CD4-positive, alpha-beta T cell (primary cell): ENCODE measurements at regions not wholly inside any gene's neighbourhood (a gene's known extent, or its start where the extent isn't known, plus 50 kb on each side); places are given as distances from the start of the nearest gene placed in this dataset.

Experiments used
- ATAC-seq: fragments of 200-7000 bp; cut with Tn5 transposase; one replicate; pipeline ENCODE4 v1.10.0; 2022; ENCODE audit warnings: mild to moderate bottlenecking; ENCODE audit not compliant: poor library complexity
- CTCF ChIA-PET: fragments of 350-600 bp; sonication (Branson Sonifier 250); formaldehyde crosslinking; loops from one replicate; lab custom pipeline; 2021; ENCODE audit warnings: antibody characterized with exemption, inconsistent platforms; lab: Charles Lee
- POLR2A ChIA-PET: fragments of 350-600 bp; sonication (Branson Sonifier 250); formaldehyde crosslinking; loops from one replicate; lab custom pipeline; 2021; ENCODE audit warnings: antibody characterized with exemption, inconsistent platforms; lab: Charles Lee
- DNase-seq, 14 experiments: peaks; one replicate each; pipeline ENCODE4 v3.0.0-alpha.2; 2013 to 2020; ENCODE audit warnings: mixed read lengths in 2 of 14
- H3K27ac ChIP-seq, 2 donors: one replicate each; pipeline versions ENCODE4 v1.5.1 to v1.7.0; 2013; ENCODE audit warnings: low read length in 2 of 2, low read depth in 1 of 2, mild to moderate bottlenecking in 1 of 2
- H3K27me3 ChIP-seq, 2 experiments: 1 replicate in 1 of 2; 2 replicates in 1 of 2; pipeline versions ENCODE4 v1.6.1 to v1.7.0; 2013; ENCODE audit warnings: low read length in 2 of 2, control low read depth in 1 of 2, mild to moderate bottlenecking in 1 of 2, moderate library complexity in 1 of 2; ENCODE audit not compliant: insufficient read depth in 2 of 2, control insufficient read depth in 1 of 2
- H3K36me3 ChIP-seq: one replicate; pipeline ENCODE4 v1.6.1; 2013; ENCODE audit warnings: low read length, control low read depth; ENCODE audit not compliant: insufficient read depth
- H3K4me1 ChIP-seq: one replicate; pipeline ENCODE4 v1.6.1; 2013; ENCODE audit warnings: low read length, control low read depth; ENCODE audit not compliant: insufficient read depth
- H3K4me3 ChIP-seq: one replicate; pipeline ENCODE4 v1.5.1; 2013; ENCODE audit warnings: mild to moderate bottlenecking, low read length, moderate library complexity
- H3K9me3 ChIP-seq, 2 experiments: 1 replicate in 1 of 2; 2 replicates in 1 of 2; pipeline versions ENCODE4 v1.6.1 to v1.7.0; 2013; ENCODE audit warnings: low read length in 2 of 2, mild to moderate bottlenecking in 2 of 2, control low read depth in 1 of 2, moderate library complexity in 1 of 2; ENCODE audit not compliant: control insufficient read depth in 1 of 2, insufficient read depth in 1 of 2
- H3K27ac Mint-ChIP-seq: one replicate; pipeline ENCODE4 v1.8.0; 2020; ENCODE audit warnings: mixed read lengths
- H3K27me3 Mint-ChIP-seq: one replicate; pipeline ENCODE4 v1.8.0; 2021; ENCODE audit warnings: mixed read lengths
- H3K36me3 Mint-ChIP-seq: one replicate; pipeline ENCODE4 v1.8.0; 2021; ENCODE audit warnings: low read depth, mixed read lengths
- H3K4me1 Mint-ChIP-seq: one replicate; pipeline ENCODE4 v1.8.0; 2021; ENCODE audit warnings: low read depth, mixed read lengths
- H3K4me3 Mint-ChIP-seq: one replicate; pipeline ENCODE4 v1.8.0; 2020; ENCODE audit warnings: mild to moderate bottlenecking, mixed read lengths
- H3K9me3 Mint-ChIP-seq: one replicate; pipeline ENCODE4 v1.8.0; 2020; ENCODE audit warnings: mixed read lengths
- intact Hi-C, 2 experiments: fragments of 100-400 bp; cut with DNase I in 1 of 2; cut with micrococcal nuclease in 1 of 2; formaldehyde crosslinking; loops; one replicate each; pipeline versions ENCODE4 v1.15.1 to v1.9.0; 2023 to 2025; cut with DNase I, micrococcal nuclease
- TF ChIP-seq, protein P1 (sequence below): fragments of 200-600 bp; IDR thresholded peaks from one replicate; pipeline ENCODE4 v1.8.0; 2022; ENCODE audit warnings: antibody characterized with exemption, mild to moderate bottlenecking

DNA sequence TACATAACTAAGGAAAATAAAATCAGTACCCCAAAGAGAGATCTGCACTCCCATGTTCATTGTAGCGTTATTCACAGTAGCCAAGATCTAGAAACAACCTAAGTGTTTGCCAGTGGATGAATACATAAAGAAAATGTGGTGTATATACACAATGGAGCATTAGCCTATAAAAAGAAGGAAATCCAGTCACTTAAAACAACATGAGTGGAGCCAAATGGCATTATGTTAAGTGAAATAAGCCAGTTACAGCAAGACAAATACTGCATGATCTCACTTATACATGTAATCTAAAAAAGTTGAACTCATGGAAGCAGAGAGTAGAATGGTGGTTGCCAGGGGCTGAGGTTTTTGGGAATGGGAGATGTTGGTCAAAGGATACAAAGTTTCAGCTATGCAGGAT is 508.3 kb upstream of the B3GALT2 start:
- TF ChIP-seq, protein P1, sequence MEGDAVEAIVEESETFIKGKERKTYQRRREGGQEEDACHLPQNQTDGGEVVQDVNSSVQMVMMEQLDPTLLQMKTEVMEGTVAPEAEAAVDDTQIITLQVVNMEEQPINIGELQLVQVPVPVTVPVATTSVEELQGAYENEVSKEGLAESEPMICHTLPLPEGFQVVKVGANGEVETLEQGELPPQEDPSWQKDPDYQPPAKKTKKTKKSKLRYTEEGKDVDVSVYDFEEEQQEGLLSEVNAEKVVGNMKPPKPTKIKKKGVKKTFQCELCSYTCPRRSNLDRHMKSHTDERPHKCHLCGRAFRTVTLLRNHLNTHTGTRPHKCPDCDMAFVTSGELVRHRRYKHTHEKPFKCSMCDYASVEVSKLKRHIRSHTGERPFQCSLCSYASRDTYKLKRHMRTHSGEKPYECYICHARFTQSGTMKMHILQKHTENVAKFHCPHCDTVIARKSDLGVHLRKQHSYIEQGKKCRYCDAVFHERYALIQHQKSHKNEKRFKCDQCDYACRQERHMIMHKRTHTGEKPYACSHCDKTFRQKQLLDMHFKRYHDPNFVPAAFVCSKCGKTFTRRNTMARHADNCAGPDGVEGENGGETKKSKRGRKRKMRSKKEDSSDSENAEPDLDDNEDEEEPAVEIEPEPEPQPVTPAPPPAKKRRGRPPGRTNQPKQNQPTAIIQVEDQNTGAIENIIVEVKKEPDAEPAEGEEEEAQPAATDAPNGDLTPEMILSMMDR: no peak
- H3K4me3 Mint-ChIP-seq: no peak overlapping the region
- Histone ChIP-seq H3K27ac (no peak overlapping the region), H3K27me3 (no peaks in the 10 kb centered on the region), H3K36me3 (no peaks in the 10 kb centered on the region), H3K4me3 (no peak overlapping the region), H3K9me3 (no peaks in the 10 kb centered on the region), H3K4me1 (no peaks in the 10 kb centered on the region)
- H3K27me3 Mint-ChIP-seq: no peaks in the 10 kb centered on the region
- DNase-seq (no peak), ATAC-seq (no peak)
- intact Hi-C loops: no loop called here
- ChIA-PET CTCF (no interaction called here), POLR2A (no interaction called here)
- no peaks in the 10 kb centered on the region for H3K4me1 Mint-ChIP-seq
- H3K9me3 Mint-ChIP-seq: no peaks in the 10 kb centered on the region
- H3K36me3 Mint-ChIP-seq: no peaks in the 10 kb centered on the region
- H3K27ac Mint-ChIP-seq: no peak overlapping the region

DNA sequence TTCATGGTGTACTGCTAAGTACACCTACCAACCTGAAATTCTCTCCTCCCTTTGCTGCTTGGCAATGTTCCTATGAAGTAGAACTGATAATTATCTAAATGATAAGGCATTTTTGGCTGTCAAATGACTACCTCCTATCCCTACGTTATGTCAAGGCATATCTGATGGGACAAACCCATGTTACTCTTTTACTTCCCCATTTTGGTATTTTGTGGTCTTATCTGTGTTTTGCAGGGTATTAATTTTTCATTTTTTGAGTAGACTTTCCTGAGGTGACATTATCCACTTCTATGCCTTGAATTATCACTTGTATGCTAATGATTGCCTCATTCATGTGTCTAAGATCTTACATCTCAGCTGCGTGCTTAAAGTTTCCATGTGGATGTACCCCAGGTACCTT is 499.6 kb upstream of the B3GALT2 start:
- no peaks in the 10 kb centered on the region for H3K9me3 ChIP-seq
- intact Hi-C loops: no loop called here
- no peak overlapping the region for H3K27ac ChIP-seq
- H3K27me3 ChIP-seq: no peaks in the 10 kb centered on the region
- ChIA-PET CTCF (no interaction called here), POLR2A (no interaction called here)
- Mint-ChIP-seq H3K36me3 (no peaks in the 10 kb centered on the region), H3K27ac (no peak overlapping the region), H3K27me3 (no peaks in the 10 kb centered on the region), H3K4me3 (no peak overlapping the region), H3K4me1 (no peaks in the 10 kb centered on the region), H3K9me3 (no peaks in the 10 kb centered on the region)
- no peaks in the 10 kb centered on the region for H3K4me1 ChIP-seq
- DNase-seq (no peak), ATAC-seq (no peak)
- H3K36me3 ChIP-seq: no peaks in the 10 kb centered on the region
- H3K4me3 ChIP-seq: no peak overlapping the region
- TF ChIP-seq, protein P1: no peak

DNA sequence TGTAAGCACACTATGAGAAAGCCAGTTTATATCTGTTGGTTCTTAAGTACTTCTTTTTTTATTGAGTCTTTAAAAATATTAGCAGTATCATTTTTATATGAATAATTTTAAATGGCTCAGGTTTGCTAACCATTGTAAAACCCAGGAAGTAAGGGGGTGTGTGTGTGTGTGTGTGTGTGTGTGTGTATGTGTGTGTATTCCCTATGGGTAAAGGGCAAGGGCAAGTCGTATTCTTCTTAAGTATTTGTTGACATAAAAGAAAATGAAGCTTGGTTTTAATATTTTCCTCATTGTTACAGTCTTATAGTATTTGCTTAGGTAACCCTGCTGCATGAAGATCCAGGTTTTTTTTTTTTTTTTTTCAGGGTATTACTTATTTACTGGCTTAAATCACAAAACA is 495.0 kb upstream of the B3GALT2 start:
- DNase-seq: no peak
- Histone ChIP-seq H3K36me3 (no peaks in the 10 kb centered on the region), H3K27ac (no peak overlapping the region), H3K9me3 (no peaks in the 10 kb centered on the region), H3K27me3 (no peaks in the 10 kb centered on the region), H3K4me3 (no peak overlapping the region), H3K4me1 (no peaks in the 10 kb centered on the region)
- H3K27me3 Mint-ChIP-seq: no peaks in the 10 kb centered on the region
- TF ChIP-seq, protein P1: no peak
- H3K4me3 Mint-ChIP-seq: no peak overlapping the region
- H3K36me3 Mint-ChIP-seq: no peaks in the 10 kb centered on the region
- H3K9me3 Mint-ChIP-seq: no peaks in the 10 kb centered on the region
- H3K27ac Mint-ChIP-seq: no peak overlapping the region
- no peaks in the 10 kb centered on the region for H3K4me1 Mint-ChIP-seq
- ChIA-PET POLR2A (no interaction called here), CTCF (no interaction called here)
- ATAC-seq: no peak
- intact Hi-C loops: no loop called here
